ENCODE measurements at regions not wholly inside any gene's neighbourhood (a gene's known extent, or its start where the extent isn't known, plus 50 kb on each side); places are given as distances from the start of the nearest gene placed in this dataset.

DNA sequence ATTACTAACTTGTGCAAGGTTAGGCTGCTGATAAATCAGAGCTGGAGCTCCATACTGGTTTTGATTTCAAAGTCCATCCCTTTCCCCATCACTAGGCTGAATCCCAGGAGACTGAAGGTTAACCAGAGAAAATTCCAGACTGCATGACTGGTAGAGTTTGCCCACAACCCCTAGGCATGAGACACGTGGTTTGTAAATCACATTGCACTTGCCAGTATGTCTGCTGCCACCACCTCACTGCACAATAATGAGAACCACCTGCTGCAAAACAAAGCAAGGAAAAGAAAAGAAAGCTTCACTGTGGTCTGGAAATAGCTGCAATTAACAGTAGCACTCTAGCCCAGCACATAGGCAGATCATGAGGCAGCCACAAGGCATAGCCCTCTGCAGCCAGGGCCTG, 67.6 kb upstream of the NTM start:
- Histone ChIP-seq H3K27me3 (peaks cover 0 to 8% (median 0%) of the 10 kb centered on the region in 4 donors), H3K9me3 (no peaks in the 10 kb centered on the region), H3K4me1 (no peaks in the 10 kb centered on the region), H3K36me3 (no peaks in the 10 kb centered on the region), H3K27ac (no peak overlapping the region), H3K4me3 (no peak overlapping the region)
- intact Hi-C loops (cut with DNase I): no loop called here
- WGBS, 2 donors: 42 to 64% methylated on average over 1 of the region's 1 CpG
- no peak for DNase-seq
- no peak for TF ChIP-seq POLR2A (IDR thresholded peaks at IDR 0.05)
- TF ChIP-seq, protein P1, sequence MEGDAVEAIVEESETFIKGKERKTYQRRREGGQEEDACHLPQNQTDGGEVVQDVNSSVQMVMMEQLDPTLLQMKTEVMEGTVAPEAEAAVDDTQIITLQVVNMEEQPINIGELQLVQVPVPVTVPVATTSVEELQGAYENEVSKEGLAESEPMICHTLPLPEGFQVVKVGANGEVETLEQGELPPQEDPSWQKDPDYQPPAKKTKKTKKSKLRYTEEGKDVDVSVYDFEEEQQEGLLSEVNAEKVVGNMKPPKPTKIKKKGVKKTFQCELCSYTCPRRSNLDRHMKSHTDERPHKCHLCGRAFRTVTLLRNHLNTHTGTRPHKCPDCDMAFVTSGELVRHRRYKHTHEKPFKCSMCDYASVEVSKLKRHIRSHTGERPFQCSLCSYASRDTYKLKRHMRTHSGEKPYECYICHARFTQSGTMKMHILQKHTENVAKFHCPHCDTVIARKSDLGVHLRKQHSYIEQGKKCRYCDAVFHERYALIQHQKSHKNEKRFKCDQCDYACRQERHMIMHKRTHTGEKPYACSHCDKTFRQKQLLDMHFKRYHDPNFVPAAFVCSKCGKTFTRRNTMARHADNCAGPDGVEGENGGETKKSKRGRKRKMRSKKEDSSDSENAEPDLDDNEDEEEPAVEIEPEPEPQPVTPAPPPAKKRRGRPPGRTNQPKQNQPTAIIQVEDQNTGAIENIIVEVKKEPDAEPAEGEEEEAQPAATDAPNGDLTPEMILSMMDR (IDR thresholded peaks at IDR 0.05): no peak

GRCh38 chr11:131303611-131304119, 66.8 kb upstream of the NTM start:
- no peak overlapping the region for H3K4me3 ChIP-seq
- intact Hi-C loops (cut with DNase I): no loop called here
- TF ChIP-seq, protein P1 (IDR thresholded peaks at IDR 0.05): no peak
- TF ChIP-seq POLR2A (IDR thresholded peaks at IDR 0.05): no peak
- no peaks in the 10 kb centered on the region for H3K36me3 ChIP-seq
- no peaks in the 10 kb centered on the region for H3K4me1 ChIP-seq
- H3K27me3 ChIP-seq: peaks cover 0 to 8% (median 0%) of the 10 kb centered on the region in 4 donors
- H3K27ac ChIP-seq: no peak overlapping the region
- no peak for DNase-seq
- no peaks in the 10 kb centered on the region for H3K9me3 ChIP-seq
- 74 to 85% methylated on average over 5 of the region's 5 CpGs for WGBS, 2 donors

GRCh38 chr11:131305005-131305404, 65.4 kb upstream of the NTM start:
- H3K36me3 ChIP-seq: no peaks in the 10 kb centered on the region
- DNase-seq: no peak
- H3K4me3 ChIP-seq: no peak overlapping the region
- H3K27me3 ChIP-seq: peaks cover 0 to 13% (median 0%) of the 10 kb centered on the region in 4 donors
- intact Hi-C loops (cut with DNase I): no loop called here
- H3K9me3 ChIP-seq: no peaks in the 10 kb centered on the region
- 55 to 63% methylated on average over 1 to 3 of the region's 3 CpGs for WGBS, 2 donors
- no peak overlapping the region for H3K27ac ChIP-seq
- no peaks in the 10 kb centered on the region for H3K4me1 ChIP-seq
- TF ChIP-seq POLR2A (IDR thresholded peaks at IDR 0.05): no peak
- TF ChIP-seq, protein P1 (IDR thresholded peaks at IDR 0.05): no peak

GRCh38 chr11:131307506-131307905, 62.9 kb upstream of the NTM start:
- Histone ChIP-seq H3K27me3 (peaks cover 0 to 9% (median 0%) of the 10 kb centered on the region in 4 donors), H3K9me3 (no peaks in the 10 kb centered on the region), H3K27ac (no peak overlapping the region), H3K4me1 (no peaks in the 10 kb centered on the region), H3K36me3 (no peaks in the 10 kb centered on the region), H3K4me3 (no peak overlapping the region)
- 73 to 84% methylated on average over 6 of the region's 6 CpGs for WGBS, 2 donors
- DNase-seq: no peak
- intact Hi-C loops (cut with DNase I): no loop called here
- no peak for TF ChIP-seq POLR2A (IDR thresholded peaks at IDR 0.05)
- TF ChIP-seq, protein P1 (IDR thresholded peaks at IDR 0.05): no peak

DNA sequence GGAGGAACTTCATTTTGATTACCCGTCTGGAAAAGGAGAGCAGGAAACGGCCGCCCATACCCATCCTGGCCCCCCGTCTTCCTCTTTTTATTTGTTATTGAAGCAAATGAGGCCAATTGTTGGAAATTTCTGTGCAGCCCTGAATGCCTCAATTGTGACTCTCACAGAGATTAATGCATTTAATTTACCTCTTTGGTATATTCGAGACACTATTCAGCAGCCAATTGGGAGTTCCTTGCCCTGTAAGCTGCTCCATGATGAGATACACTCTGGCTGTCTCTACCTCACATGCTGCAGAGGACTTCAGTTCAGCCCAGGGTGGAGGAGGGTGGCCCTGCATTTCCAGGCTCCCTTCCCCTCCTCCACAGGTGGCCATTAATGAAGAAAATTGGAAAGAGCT, 60.6 kb upstream of the NTM start:
- no peak overlapping the region for H3K4me3 ChIP-seq
- no peaks in the 10 kb centered on the region for H3K9me3 ChIP-seq
- TF ChIP-seq POLR2A (IDR thresholded peaks at IDR 0.05): no peak
- TF ChIP-seq, protein P1 (IDR thresholded peaks at IDR 0.05): no peak
- no peak overlapping the region for H3K27ac ChIP-seq
- WGBS, 2 donors: 36 to 77% methylated on average over 4 to 5 of the region's 5 CpGs
- no peaks in the 10 kb centered on the region for H3K36me3 ChIP-seq
- no peak for DNase-seq
- H3K4me1 ChIP-seq: no peaks in the 10 kb centered on the region
- intact Hi-C loops (cut with DNase I): no loop called here
- H3K27me3 ChIP-seq: peaks cover 0 to 9% (median 0%) of the 10 kb centered on the region in 4 donors
